ENCODE measurements at regions not wholly inside any gene's neighbourhood (a gene's known extent, or its start where the extent isn't known, plus 50 kb on each side); places are given as distances from the start of the nearest gene placed in this dataset.

DNA sequence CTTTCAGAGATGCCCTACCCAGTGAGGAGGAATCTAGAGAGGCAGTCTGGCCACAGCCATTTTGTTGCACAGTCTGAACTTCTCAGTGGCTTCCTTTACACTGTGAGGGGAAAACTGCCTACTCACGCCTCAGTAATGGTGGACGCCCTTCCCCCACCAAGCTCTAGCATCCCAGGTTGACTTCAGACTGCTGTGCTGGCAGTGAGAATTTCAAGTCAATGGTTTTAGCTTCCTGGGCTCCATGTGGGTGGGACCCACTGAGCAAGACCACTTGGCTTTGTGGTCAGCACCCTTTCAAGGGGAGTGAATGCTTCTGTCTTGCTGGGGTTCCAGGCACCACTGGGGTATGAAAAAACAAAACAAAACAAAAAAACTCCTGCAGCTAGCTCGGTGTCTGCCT, 663.2 kb upstream of the ZNF385D start:
- H3K27ac Mint-ChIP-seq, result no peak overlapping the region
- DNase-seq (ENCODE audit: low spot score) (no peak), ATAC-seq (no peak)
- peaks cover 32% of the 10 kb centered on the region for H3K9me3 Mint-ChIP-seq
- ChIA-PET POLR2A (no interaction called here), CTCF (interaction anchor here (1.1 kb wide), 1 partner anchor 42 kb away, joined by 3 read pairs; no protein-coding TSS in a partner anchor)
- H3K4me1 Mint-ChIP-seq, result no peaks in the 10 kb centered on the region
- H3K36me3 Mint-ChIP-seq, result peaks cover 22% of the 10 kb centered on the region
- TF ChIP-seq, protein P1, sequence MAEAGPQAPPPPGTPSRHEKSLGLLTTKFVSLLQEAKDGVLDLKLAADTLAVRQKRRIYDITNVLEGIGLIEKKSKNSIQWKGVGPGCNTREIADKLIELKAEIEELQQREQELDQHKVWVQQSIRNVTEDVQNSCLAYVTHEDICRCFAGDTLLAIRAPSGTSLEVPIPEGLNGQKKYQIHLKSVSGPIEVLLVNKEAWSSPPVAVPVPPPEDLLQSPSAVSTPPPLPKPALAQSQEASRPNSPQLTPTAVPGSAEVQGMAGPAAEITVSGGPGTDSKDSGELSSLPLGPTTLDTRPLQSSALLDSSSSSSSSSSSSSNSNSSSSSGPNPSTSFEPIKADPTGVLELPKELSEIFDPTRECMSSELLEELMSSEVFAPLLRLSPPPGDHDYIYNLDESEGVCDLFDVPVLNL (CRISPR knock-in tag; IDR thresholded peaks at IDR 0.05; ENCODE audit: borderline replicate concordance, low read depth), result no peak
- TF ChIP-seq NR2C2 (CRISPR knock-in tag; IDR thresholded peaks at IDR 0.05) (no peak), ELF4 (CRISPR knock-in tag; IDR thresholded peaks at IDR 0.05; ENCODE audit: low read depth) (no peak), TP53 (CRISPR knock-in tag; IDR thresholded peaks at IDR 0.05) (no peak), NFE2L1 (CRISPR knock-in tag; IDR thresholded peaks at IDR 0.05) (no peak), NR1H2 (CRISPR knock-in tag; IDR thresholded peaks at IDR 0.05) (no peak), CBFB (CRISPR knock-in tag; IDR thresholded peaks at IDR 0.05; ENCODE audit: low read depth) (no peak), TEAD1 (CRISPR knock-in tag; IDR thresholded peaks at IDR 0.05) (no peak)
- TF ChIP-seq, protein P2, sequence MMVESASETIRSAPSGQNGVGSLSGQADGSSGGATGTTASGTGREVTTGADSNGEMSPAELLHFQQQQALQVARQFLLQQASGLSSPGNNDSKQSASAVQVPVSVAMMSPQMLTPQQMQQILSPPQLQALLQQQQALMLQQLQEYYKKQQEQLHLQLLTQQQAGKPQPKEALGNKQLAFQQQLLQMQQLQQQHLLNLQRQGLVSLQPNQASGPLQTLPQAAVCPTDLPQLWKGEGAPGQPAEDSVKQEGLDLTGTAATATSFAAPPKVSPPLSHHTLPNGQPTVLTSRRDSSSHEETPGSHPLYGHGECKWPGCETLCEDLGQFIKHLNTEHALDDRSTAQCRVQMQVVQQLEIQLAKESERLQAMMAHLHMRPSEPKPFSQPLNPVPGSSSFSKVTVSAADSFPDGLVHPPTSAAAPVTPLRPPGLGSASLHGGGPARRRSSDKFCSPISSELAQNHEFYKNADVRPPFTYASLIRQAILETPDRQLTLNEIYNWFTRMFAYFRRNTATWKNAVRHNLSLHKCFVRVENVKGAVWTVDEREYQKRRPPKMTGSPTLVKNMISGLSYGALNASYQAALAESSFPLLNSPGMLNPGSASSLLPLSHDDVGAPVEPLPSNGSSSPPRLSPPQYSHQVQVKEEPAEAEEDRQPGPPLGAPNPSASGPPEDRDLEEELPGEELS (CRISPR knock-in tag; IDR thresholded peaks at IDR 0.05), result no peak
- TF ChIP-seq, protein P3, sequence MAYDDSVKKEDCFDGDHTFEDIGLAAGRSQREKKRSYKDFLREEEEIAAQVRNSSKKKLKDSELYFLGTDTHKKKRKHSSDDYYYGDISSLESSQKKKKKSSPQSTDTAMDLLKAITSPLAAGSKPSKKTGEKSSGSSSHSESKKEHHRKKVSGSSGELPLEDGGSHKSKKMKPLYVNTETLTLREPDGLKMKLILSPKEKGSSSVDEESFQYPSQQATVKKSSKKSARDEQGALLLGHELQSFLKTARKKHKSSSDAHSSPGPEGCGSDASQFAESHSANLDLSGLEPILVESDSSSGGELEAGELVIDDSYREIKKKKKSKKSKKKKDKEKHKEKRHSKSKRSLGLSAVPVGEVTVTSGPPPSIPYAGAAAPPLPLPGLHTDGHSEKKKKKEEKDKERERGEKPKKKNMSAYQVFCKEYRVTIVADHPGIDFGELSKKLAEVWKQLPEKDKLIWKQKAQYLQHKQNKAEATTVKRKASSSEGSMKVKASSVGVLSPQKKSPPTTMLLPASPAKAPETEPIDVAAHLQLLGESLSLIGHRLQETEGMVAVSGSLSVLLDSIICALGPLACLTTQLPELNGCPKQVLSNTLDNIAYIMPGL (CRISPR knock-in tag; IDR thresholded peaks at IDR 0.05), result no peak
- TF ChIP-seq, protein P4, sequence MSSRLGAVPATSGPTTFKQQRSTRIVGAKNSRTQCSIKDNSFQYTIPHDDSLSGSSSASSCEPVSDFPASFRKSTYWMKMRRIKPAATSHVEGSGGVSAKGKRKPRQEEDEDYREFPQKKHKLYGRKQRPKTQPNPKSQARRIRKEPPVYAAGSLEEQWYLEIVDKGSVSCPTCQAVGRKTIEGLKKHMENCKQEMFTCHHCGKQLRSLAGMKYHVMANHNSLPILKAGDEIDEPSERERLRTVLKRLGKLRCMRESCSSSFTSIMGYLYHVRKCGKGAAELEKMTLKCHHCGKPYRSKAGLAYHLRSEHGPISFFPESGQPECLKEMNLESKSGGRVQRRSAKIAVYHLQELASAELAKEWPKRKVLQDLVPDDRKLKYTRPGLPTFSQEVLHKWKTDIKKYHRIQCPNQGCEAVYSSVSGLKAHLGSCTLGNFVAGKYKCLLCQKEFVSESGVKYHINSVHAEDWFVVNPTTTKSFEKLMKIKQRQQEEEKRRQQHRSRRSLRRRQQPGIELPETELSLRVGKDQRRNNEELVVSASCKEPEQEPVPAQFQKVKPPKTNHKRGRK (CRISPR knock-in tag; IDR thresholded peaks at IDR 0.05; ENCODE audit: borderline replicate concordance), result no peak
- TF ChIP-seq, protein P5, sequence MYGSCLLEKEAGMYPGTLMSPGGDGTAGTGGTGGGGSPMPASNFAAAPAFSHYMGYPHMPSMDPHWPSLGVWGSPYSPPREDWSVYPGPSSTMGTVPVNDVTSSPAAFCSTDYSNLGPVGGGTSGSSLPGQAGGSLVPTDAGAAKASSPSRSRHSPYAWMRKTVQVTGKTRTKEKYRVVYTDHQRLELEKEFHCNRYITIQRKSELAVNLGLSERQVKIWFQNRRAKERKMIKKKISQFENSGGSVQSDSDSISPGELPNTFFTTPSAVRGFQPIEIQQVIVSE (CRISPR knock-in tag; IDR thresholded peaks at IDR 0.05; ENCODE audit: borderline replicate concordance), result no peak
- TF ChIP-seq, protein P6, sequence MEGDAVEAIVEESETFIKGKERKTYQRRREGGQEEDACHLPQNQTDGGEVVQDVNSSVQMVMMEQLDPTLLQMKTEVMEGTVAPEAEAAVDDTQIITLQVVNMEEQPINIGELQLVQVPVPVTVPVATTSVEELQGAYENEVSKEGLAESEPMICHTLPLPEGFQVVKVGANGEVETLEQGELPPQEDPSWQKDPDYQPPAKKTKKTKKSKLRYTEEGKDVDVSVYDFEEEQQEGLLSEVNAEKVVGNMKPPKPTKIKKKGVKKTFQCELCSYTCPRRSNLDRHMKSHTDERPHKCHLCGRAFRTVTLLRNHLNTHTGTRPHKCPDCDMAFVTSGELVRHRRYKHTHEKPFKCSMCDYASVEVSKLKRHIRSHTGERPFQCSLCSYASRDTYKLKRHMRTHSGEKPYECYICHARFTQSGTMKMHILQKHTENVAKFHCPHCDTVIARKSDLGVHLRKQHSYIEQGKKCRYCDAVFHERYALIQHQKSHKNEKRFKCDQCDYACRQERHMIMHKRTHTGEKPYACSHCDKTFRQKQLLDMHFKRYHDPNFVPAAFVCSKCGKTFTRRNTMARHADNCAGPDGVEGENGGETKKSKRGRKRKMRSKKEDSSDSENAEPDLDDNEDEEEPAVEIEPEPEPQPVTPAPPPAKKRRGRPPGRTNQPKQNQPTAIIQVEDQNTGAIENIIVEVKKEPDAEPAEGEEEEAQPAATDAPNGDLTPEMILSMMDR (IDR thresholded peaks at IDR 0.05), result no peak
- TF ChIP-seq, protein P7, sequence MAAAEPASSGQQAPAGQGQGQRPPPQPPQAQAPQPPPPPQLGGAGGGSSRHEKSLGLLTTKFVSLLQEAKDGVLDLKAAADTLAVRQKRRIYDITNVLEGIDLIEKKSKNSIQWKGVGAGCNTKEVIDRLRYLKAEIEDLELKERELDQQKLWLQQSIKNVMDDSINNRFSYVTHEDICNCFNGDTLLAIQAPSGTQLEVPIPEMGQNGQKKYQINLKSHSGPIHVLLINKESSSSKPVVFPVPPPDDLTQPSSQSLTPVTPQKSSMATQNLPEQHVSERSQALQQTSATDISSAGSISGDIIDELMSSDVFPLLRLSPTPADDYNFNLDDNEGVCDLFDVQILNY (CRISPR knock-in tag; IDR thresholded peaks at IDR 0.05), result no peak
- TF ChIP-seq, protein P8, sequence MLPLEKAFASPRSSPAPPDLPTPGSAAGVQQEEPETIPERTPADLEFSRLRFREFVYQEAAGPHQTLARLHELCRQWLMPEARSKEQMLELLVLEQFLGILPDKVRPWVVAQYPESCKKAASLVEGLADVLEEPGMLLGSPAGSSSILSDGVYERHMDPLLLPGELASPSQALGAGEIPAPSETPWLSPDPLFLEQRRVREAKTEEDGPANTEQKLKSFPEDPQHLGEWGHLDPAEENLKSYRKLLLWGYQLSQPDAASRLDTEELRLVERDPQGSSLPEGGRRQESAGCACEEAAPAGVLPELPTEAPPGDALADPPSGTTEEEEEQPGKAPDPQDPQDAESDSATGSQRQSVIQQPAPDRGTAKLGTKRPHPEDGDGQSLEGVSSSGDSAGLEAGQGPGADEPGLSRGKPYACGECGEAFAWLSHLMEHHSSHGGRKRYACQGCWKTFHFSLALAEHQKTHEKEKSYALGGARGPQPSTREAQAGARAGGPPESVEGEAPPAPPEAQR (CRISPR knock-in tag; IDR thresholded peaks at IDR 0.05), result no peak
- TF ChIP-seq, protein P9, sequence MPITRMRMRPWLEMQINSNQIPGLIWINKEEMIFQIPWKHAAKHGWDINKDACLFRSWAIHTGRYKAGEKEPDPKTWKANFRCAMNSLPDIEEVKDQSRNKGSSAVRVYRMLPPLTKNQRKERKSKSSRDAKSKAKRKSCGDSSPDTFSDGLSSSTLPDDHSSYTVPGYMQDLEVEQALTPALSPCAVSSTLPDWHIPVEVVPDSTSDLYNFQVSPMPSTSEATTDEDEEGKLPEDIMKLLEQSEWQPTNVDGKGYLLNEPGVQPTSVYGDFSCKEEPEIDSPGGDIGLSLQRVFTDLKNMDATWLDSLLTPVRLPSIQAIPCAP (CRISPR knock-in tag; IDR thresholded peaks at IDR 0.05), result no peak
- TF ChIP-seq, protein P10, sequence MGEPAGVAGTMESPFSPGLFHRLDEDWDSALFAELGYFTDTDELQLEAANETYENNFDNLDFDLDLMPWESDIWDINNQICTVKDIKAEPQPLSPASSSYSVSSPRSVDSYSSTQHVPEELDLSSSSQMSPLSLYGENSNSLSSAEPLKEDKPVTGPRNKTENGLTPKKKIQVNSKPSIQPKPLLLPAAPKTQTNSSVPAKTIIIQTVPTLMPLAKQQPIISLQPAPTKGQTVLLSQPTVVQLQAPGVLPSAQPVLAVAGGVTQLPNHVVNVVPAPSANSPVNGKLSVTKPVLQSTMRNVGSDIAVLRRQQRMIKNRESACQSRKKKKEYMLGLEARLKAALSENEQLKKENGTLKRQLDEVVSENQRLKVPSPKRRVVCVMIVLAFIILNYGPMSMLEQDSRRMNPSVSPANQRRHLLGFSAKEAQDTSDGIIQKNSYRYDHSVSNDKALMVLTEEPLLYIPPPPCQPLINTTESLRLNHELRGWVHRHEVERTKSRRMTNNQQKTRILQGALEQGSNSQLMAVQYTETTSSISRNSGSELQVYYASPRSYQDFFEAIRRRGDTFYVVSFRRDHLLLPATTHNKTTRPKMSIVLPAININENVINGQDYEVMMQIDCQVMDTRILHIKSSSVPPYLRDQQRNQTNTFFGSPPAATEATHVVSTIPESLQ (CRISPR knock-in tag; IDR thresholded peaks at IDR 0.05), result no peak
- TF ChIP-seq, protein P11, sequence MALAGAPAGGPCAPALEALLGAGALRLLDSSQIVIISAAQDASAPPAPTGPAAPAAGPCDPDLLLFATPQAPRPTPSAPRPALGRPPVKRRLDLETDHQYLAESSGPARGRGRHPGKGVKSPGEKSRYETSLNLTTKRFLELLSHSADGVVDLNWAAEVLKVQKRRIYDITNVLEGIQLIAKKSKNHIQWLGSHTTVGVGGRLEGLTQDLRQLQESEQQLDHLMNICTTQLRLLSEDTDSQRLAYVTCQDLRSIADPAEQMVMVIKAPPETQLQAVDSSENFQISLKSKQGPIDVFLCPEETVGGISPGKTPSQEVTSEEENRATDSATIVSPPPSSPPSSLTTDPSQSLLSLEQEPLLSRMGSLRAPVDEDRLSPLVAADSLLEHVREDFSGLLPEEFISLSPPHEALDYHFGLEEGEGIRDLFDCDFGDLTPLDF (CRISPR knock-in tag; IDR thresholded peaks at IDR 0.05), result no peak
- TF ChIP-seq, protein P12, sequence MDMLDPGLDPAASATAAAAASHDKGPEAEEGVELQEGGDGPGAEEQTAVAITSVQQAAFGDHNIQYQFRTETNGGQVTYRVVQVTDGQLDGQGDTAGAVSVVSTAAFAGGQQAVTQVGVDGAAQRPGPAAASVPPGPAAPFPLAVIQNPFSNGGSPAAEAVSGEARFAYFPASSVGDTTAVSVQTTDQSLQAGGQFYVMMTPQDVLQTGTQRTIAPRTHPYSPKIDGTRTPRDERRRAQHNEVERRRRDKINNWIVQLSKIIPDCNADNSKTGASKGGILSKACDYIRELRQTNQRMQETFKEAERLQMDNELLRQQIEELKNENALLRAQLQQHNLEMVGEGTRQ (CRISPR knock-in tag; IDR thresholded peaks at IDR 0.05), result no peak
- TF ChIP-seq, protein P13, sequence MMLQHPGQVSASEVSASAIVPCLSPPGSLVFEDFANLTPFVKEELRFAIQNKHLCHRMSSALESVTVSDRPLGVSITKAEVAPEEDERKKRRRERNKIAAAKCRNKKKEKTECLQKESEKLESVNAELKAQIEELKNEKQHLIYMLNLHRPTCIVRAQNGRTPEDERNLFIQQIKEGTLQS (CRISPR knock-in tag; conservative IDR thresholded peaks at IDR 0.05), result no peak
- H3K4me3 Mint-ChIP-seq, result no peak overlapping the region
- peaks cover 3% of the 10 kb centered on the region; the same call in 1 of the 2 replicates for H3K27me3 Mint-ChIP-seq (ENCODE audit: low read depth)

Measured in WTC11 (cell line).